GM18507 (cell line): ENCODE measurements at regions not wholly inside any gene's neighbourhood (a gene's known extent, or its start where the extent isn't known, plus 50 kb on each side); places are given as distances from the start of the nearest gene placed in this dataset.

Experiments
- DNase-seq: peaks from one replicate; pipeline ENCODE4 v3.0.0; 2011; ENCODE audit warnings: low read depth; ENCODE audit not compliant: insufficient read length; ENCODE audit errors: extremely low spot score
- FAIRE-seq: peaks from 2 replicates; lab custom pipeline; 2011; peaks lifted over from hg19 to GRCh38; lab: Jason Lieb, UNC

DNA sequence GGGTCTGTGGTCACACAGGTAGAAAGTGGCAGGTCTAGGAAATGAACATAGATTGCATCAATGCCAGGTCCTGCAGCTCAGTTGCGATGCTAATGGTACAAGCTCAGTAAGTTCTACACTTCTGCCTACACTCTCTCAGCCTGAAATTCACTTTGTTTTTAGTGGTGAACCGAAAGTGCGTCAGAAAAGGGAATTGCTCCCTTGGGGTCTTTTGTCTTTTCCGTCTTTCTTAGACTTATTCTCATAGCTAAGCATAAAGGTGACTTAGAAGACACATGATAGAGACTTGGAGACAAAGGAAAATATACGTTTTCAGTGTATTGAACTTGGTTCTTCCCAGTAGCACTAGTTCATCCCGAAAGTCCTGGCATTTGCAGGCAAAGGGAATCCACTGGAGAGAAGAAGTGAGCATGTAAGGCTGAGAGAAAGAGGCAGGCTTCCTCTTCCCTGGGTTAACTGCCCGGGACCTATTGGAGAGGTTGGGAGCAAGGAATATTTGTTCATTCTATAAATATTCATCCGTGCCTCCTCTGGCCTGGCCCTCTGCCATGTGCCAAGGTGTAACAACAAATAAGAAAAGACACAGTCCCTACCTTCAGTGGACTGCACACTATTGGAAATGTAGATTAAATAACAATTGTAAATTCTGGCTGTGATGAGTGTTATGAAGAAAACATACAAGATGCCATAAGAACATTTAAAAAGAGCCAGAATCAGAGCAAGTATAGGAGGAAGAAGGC is 785.8 kb downstream of the MED13L start:
- no peak for FAIRE-seq
- no peak for DNase-seq

GRCh38 chr12:115489253-115489652 is 788.2 kb downstream of the MED13L start:
- no peak for FAIRE-seq
- DNase-seq, result no peak

DNA sequence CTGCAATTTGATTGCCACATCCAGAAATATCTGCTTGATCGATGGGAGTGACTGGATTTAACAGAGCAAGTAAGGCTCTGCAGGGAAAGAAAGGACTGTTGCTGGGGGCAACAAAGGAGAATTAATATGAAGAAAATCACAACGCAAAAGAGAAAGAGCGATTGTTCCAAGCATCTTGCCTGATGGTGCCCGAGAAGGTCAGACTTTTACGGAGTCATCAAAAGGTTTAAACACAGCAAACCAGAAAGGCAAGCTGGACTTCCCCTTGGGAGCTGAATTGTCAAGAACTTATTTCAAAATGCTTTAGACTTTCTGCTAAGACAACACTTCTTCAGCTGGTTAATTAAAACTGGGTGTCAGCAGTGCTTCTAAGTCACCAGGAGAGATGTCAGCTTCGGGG is 791.5 kb downstream of the MED13L start:
- DNase-seq (no peak), FAIRE-seq (no peak)

- no peak for FAIRE-seq
- DNase-seq, result no peak
These were observed 792.0 kb downstream of the MED13L start for GRCh38 chr12:115485503-115485902.

- no peak for DNase-seq
- FAIRE-seq, result no peak
These were observed 794.5 kb downstream of the MED13L start for GRCh38 chr12:115482943-115483342.

DNA sequence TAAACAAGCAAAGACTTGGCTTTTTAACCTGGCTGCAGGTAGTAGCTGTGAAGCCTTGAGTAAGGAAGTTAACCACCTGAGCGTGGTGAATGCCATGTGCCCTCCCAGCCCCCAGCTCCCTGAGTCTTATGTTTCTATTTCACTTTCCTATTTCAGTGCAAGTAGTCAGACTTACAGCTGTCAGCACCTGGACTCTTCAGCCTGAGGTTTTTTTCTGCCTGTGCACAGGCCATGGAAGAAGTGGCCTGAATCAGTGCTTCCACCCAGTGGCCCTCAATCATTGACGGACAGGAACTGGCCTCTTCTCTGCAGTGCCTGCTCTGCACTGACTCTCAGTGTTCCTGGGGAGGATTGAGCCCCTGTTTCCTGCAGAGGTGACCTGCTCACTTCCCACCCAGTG is 796.4 kb downstream of the MED13L start:
- FAIRE-seq (no peak), DNase-seq (no peak)

DNA sequence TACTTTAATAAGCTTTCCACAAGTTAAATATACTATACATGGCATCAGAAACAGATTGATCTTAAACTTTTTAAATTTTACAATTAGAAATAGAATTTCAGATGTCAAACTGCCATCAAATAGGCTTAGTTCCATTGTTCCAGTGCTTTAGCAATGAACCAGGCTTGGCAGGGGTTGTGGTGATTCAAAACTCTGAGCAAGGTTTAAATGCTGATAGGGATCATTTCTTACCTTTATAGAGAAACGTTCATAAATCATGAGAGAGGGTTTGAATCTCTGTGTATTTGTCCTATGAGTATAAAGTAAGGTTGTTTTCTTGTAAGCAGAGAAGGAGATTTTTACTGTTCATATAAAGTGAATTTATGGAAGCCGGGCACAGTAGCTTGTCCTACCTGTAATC is 794.5 kb upstream of the TBX3 start:
- FAIRE-seq (no peak), DNase-seq (no peak)

GRCh38 chr12:115474539-115475353 is 790.8 kb upstream of the TBX3 start:
- no peak for DNase-seq
- FAIRE-seq, result no peak

- no peak for FAIRE-seq
These were observed 789.4 kb upstream of the TBX3 start for GRCh38 chr12:115473257-115473956.

DNA sequence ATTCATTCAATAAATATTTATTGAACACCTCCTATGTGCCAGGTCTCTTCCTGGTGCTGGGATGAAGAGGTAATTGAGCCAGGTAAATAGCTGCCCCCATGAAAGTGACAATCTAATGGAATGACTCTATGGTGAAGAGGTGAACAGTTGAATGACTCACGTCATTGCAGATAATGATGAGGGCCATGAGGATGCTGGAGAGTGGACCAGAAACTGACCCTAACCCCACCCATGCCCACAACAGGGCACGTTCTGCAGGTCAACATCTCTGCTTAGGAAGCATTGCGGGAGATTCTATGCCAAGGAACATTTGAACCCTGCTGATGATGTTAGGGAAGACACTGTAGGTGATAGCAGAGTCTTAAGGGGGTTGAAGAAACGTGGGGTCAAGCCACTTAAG is 788.9 kb upstream of the TBX3 start:
- FAIRE-seq (no peak), DNase-seq (no peak)

More at GRCh38 chr12:115473257-115473956, 789.4 kb upstream of the TBX3 start:
- no peak for DNase-seq

DNA sequence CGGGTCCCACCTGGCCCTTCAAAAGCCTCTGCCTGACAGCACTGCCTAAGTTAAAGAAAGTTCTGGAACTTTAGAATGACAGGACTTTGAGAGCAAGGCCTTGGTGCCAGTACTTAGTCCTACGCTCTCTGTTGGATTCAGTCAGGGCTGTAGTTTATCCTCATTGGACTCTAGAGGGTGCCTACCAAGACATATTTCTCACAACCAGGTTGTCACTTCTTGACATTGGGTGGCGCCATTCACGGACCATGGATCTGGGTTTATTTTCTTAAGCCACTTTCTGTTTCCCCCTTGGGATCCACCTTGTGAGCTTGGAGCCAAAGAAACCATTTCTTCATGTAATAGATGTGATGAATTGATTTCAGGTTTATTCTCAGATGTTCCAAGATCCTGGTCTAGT is 787.0 kb upstream of the TBX3 start:
- FAIRE-seq (no peak), DNase-seq (no peak)

DNA sequence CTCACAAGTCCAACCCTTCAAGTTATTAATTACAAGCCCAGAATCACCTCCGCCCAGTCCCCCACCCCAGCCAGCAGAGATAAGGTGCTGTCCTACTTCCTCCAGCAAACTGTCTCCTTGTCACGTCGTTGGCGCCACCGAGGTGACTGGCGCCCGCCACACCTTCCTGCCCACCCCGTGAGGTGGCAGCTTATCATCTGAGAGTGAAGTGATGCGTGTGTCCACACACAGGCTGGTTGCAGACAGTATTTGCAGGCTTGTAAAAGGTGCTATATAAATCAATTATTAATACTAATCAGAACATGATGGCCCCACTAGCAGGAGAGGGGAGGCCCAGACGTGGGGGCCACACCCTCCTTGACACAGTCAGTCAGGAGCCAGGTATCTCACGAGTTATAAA is 786.6 kb upstream of the TBX3 start:
- DNase-seq (no peak), FAIRE-seq (no peak)

DNA sequence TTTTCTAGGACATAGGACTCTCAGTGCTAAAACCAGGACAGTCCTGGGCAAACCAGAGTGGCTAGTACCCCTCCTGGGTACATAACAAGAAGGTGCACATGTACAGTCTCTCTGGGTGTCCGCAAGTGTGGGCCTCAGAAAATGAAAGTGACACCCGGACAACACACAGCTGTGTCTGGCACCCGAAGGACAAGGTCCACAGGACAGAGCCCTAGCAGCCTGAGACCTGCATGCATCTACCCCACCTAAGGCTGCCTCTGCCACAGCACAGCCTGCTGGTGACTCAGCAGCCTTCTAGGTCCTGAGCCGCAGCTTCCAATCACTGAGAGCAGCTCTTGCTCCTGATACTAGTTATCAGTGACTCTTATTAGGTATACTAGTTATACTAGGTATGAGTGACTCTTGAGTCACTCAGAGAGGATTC is 784.1 kb upstream of the TBX3 start:
- FAIRE-seq (no peak), DNase-seq (no peak)

DNA sequence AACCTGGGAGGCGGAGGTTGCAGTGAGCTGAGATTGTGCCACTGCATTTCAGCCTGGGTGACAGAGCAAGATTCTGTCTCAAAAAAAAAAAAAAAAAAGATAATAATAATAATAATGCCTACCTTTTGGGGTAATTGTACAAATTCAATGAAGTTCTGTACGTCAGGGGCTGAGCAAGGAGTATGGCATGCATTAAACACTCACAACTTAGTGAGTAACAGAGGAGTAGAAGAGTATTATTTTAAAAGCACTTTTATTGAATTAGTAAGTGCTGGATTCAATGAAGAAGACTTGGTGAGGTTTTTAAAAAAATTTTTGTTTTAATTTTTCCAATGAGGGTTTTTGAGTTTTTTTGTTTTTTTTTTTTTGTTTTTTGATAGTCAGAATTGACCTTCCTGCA is 783.6 kb upstream of the TBX3 start:
- DNase-seq (no peak), FAIRE-seq (no peak)

- DNase-seq (no peak), FAIRE-seq (no peak)
These were observed 782.1 kb upstream of the TBX3 start for GRCh38 chr12:115466076-115466475.

GRCh38 chr12:115464661-115465060 is 780.7 kb upstream of the TBX3 start:
- no peak for FAIRE-seq

GRCh38 chr12:115464111-115464581 is 780.2 kb upstream of the TBX3 start:
- no peak for FAIRE-seq
- no peak for DNase-seq

More at GRCh38 chr12:115464661-115465060, 780.7 kb upstream of the TBX3 start:
- DNase-seq, result no peak

GRCh38 chr12:115461401-115461800 is 777.4 kb upstream of the TBX3 start:
- FAIRE-seq (no peak), DNase-seq (no peak)

- no peak for DNase-seq
- no peak for FAIRE-seq
These were observed 773.8 kb upstream of the TBX3 start for GRCh38 chr12:115457798-115458197.
